ENCODE measurements at regions not wholly inside any gene's neighbourhood (a gene's known extent, or its start where the extent isn't known, plus 50 kb on each side); places are given as distances from the start of the nearest gene placed in this dataset.

GRCh38 chr4:25984796-25985195, 70.8 kb downstream of the SMIM20 start:
- Histone ChIP-seq H2BK5ac (ENCODE audit: low read depth, low read length) (no peak overlapping the region), H3K27me3 (replicated peaks in 1 of 4; ENCODE audit: control insufficient read depth in 3 of 4, extremely low read depth in 1 of 4, insufficient read depth in 3 of 4, low read length in 3 of 4) (no peaks in the 10 kb centered on the region), H2BK20ac (ENCODE audit: low read length) (no peak overlapping the region), H2BK120ac (replicated peaks; ENCODE audit: low read depth, low read length) (no peak overlapping the region), H4K8ac (ENCODE audit: extremely low read depth, insufficient read depth, low read length) (no peak overlapping the region), H3K9me3 (ENCODE audit: insufficient read depth in 2 of 2, low read depth in 1 of 2, low read length in 1 of 2) (no peaks in the 10 kb centered on the region), H3K79me2 (ENCODE audit: control insufficient read depth in 1 of 2, insufficient read depth in 2 of 2, low read length in 2 of 2) (no peaks in the 10 kb centered on the region), H2AFZ (ENCODE audit: low read length) (no peak overlapping the region), H3K79me1 (ENCODE audit: low read depth, low read length) (no peaks in the 10 kb centered on the region), H3K23me2 (ENCODE audit: low read depth, low read length) (no peaks in the 10 kb centered on the region), H3K4ac (replicated peaks; ENCODE audit: insufficient read length, low read depth, low read length) (no peak overlapping the region), H2BK15ac (ENCODE audit: low read length) (no peak overlapping the region), H3K56ac (replicated peaks; ENCODE audit: insufficient read length, low read depth, low read length) (no peak overlapping the region), H3K36me3 (ENCODE audit: control insufficient read depth in 2 of 4, insufficient read depth in 4 of 4, low read length in 3 of 4) (no peaks in the 10 kb centered on the region), H2AK5ac (ENCODE audit: low read depth, low read length) (no peak overlapping the region), H4K91ac (replicated peaks; ENCODE audit: insufficient read length, low read length) (no peak overlapping the region), H2BK12ac (ENCODE audit: low read depth, low read length) (peak overlapping the region; percentile 56; the same call in 1 of the 2 replicates), H3K27ac (ENCODE audit: low read depth, low read length) (no peak overlapping the region), H3K23ac (ENCODE audit: insufficient read length) (no peak overlapping the region), H3K14ac (ENCODE audit: insufficient read length) (no peak overlapping the region), H4K5ac (ENCODE audit: insufficient read length, low read depth, low read length) (no peak overlapping the region), H3K9ac (replicated peaks in 1 of 4; ENCODE audit: extremely low read depth in 1 of 4, low read depth in 3 of 4, low read length in 3 of 4) (no peak overlapping the region), H3K4me2 (ENCODE audit: insufficient read depth in 1 of 2, low read depth in 2 of 2, low read length in 2 of 2) (no peak overlapping the region), H3K18ac (ENCODE audit: extremely low read depth, low read length) (no peak overlapping the region), H3K4me1 (replicated peaks in 1 of 4; ENCODE audit: control insufficient read depth in 3 of 4, insufficient read depth in 4 of 4, low read length in 3 of 4) (no peaks in the 10 kb centered on the region), H3K4me3 (ENCODE audit: extremely low read depth in 1 of 4, insufficient read depth in 2 of 4, low read depth in 3 of 4, low read length in 4 of 4) (no peak overlapping the region), H4K20me1 (replicated peaks in 1 of 2; ENCODE audit: control insufficient read depth in 1 of 2, insufficient read depth in 2 of 2, low read length in 2 of 2) (no peaks in the 10 kb centered on the region)
- no peak for FAIRE-seq
- ChIA-PET CTCF (ENCODE audit: partially characterized antibody) (interaction anchor here (0.6 to 6.3 kb wide), 4 partner anchors 29 to 975 kb away, joined by 3 to 29 read pairs (median 5); no protein-coding TSS in a partner anchor), POLR2A (ENCODE audit: partially characterized antibody) (no interaction called here)
- 92% methylated on average over 5 of the region's 5 CpGs; no CpG with 5 or more reads in 1 of the 2 experiments for WGBS, 2 experiments (ENCODE audit: extremely low coverage in 1 of 2, insufficient coverage in 1 of 2, insufficient read length in 1 of 2, insufficient replicate concordance in 2 of 2, low coverage in 1 of 2, low lambda C conversion rate in 2 of 2, missing lambda C conversion rate in 1 of 2)
- peak in 1 of 2 experiments; percentile 19 for DNase-seq (ENCODE audit: low read depth in 1 of 2, low spot score in 2 of 2)
- TF ChIP-seq CHD2 (IDR thresholded peaks at IDR 0.05; ENCODE audit: low read length) (no peak), SP4 (IDR thresholded peaks at IDR 0.05; ENCODE audit: low read length) (no peak), RNF2 (IDR thresholded peaks at IDR 0.05; ENCODE audit: borderline replicate concordance, low read depth, low read length, missing control alignments, poor library complexity, severe bottlenecking) (no peak)

Data from H1 (cell line).